Thyroid gland (tissue), 4 donors: ENCODE measurements at regions not wholly inside any gene's neighbourhood (a gene's known extent, or its start where the extent isn't known, plus 50 kb on each side); places are given as distances from the start of the nearest gene placed in this dataset.

ENCODE experiments used
- CTCF ChIP-seq, 6 experiments: fragments of 200-600 bp in 3 of 6; fragments of 450-650 bp in 3 of 6; sonication (generic) in 3 of 6; IDR thresholded peaks; one replicate each; pipeline ENCODE4 v1.5.1; 2016 to 2019; ENCODE audit warnings: antibody characterized with exemption in 6 of 6, mild to moderate bottlenecking in 2 of 6, inconsistent platforms in 1 of 6, moderate library complexity in 1 of 6
- POLR2A ChIP-seq, 2 donors: fragments of 450-650 bp; IDR thresholded peaks; one replicate each; pipeline ENCODE4 v1.6.1; 2017; ENCODE audit warnings: antibody characterized with exemption in 2 of 2, mild to moderate bottlenecking in 2 of 2, moderate library complexity in 1 of 2

- TF ChIP-seq CTCF (IDR thresholded peaks at IDR 0.05), result no peak
- no peak for TF ChIP-seq POLR2A (IDR thresholded peaks at IDR 0.05)
Observed at GRCh38 chr20:60363698-60364097, 405.5 kb downstream of the CDH26 start.
